SU-DHL-6 (cell line): ENCODE measurements at regions not wholly inside any gene's neighbourhood (a gene's known extent, or its start where the extent isn't known, plus 50 kb on each side); places are given as distances from the start of the nearest gene placed in this dataset.

ENCODE experiments used
- CTCF ChIP-seq: fragments of 200-600 bp; sonication (generic); IDR thresholded peaks from one replicate; pipeline ENCODE4 v1.5.1; 2017; ENCODE audit warnings: antibody characterized with exemption, mild to moderate bottlenecking, low read length, moderate library complexity; ENCODE audit not compliant: insufficient read depth, poor library complexity, severe bottlenecking
- EZH2phosphoT487 ChIP-seq: fragments of 200-600 bp; sonication (generic), shearing (Covaris generic); conservative IDR thresholded peaks from 2 replicates; pipeline ENCODE4 v1.6.1; 2018; ENCODE audit warnings: mild to moderate bottlenecking, antibody characterized with exemption, low read length, moderate library complexity, mixed read lengths

- TF ChIP-seq CTCF, result no peak
- TF ChIP-seq EZH2phosphoT487, result no peak
These were observed 1038.6 kb downstream of the TSN start for GRCh38 chr2:122794100-122794499.
